NCI-H146 treated with DMSO at 0.1 percent for 48 hours (cell line): ENCODE measurements at regions not wholly inside any gene's neighbourhood (a gene's known extent, or its start where the extent isn't known, plus 50 kb on each side); places are given as distances from the start of the nearest gene placed in this dataset.
"Not testable (repeated sequence)": the region's sequence is repeated elsewhere in the genome, so short reads cannot be mapped to it uniquely, and the experiment has no call there.

ENCODE experiments used
- DNase-seq: peaks from one replicate; lab custom pipeline; 2025; ENCODE audit not compliant: unreplicated experiment; lab: John Stamatoyannopoulos, UW

GRCh38 chr12:34402228-34402898, 380.1 kb downstream of the ALG10 start:
- no peak for DNase-seq

DNA sequence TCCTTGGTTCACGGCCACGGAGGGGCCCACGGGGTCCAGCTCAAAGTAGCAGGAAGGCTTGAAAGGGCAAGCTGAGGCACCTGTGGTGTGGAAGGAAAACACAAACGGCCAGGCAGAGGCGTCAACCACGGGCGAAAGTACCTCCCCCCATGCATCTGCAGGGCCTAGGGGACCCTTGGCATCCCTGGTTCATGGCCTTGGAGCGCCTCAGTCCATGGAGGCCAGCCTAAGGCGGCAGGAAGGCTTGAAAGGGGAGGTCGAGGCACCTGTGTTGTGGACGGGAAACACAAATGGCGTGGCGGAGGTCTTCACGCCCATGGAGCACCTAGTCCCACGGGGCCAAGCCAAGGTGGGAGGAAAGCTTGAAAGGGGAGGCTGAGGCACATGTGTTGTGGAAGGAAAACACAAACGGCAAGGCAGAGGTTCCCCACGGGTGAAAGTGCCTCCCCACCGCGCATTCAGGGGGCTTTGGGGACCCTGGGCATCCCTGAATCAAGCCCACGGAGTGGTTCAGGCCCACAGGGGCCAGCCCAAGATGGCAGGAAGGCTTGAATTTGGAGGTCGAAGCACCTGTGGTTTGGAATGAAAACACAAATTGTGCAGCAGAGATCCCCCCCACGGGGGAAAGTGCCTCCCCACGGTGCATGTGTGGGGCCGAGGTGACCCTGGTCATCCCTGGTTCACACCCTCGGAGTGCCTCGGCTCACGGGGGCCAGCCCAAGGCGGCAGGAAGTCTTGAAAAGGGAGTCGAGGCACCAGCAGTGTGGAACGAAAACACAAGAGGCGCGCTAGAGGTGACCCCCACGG, 380.8 kb downstream of the ALG10 start:
- DNase-seq, result no peak

GRCh38 chr12:34403706-34404376, 381.5 kb downstream of the ALG10 start:
- DNase-seq, result no peak

GRCh38 chr12:34404377-34405285, 382.3 kb downstream of the ALG10 start:
- no peak for DNase-seq

DNA sequence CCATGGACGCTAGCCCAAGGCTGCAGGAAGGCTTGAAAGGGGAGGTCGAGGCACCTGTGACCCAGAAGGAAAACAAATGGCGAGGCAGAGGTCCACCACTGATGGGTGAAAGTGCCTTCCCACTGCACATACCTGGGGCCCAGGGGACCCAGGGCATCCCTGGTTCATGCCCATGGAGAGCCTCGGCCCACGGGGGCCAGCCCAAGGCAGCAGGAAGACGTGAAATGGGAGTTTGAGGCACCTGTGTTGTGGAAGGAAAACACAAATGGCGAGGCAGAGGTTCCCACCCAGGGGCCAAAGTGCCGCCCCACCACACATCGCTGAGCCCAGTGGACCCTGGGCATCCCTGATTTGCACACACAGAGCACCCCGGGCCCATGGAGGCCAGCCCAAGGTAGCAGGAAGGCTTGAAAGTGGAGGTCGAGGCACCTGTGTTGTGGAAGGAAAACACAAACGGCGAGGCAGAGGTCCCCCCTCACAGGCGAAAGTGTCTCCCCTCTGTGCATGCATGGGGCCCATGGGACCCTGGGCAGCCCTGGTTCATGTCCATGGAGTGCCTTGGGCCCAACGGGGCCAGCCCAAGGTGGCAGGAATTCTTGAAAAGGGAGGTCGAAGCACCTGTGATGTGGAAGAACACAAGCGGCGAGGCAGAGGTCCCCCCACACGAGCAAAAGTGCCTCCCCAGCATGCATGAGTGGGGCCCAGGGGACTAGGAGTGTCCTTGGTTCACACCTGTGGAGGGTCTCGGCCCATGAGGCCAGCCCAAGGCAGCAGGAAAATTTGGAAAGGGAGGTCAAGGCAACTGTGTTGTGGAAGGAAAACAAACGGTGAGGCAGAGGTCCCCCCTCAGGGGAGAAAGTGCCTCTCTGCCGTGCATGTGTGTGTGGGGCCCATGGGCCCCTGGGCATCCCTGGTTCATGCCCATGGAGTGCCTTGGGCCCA, 383.3 kb downstream of the ALG10 start:
- DNase-seq, result no peak

DNA sequence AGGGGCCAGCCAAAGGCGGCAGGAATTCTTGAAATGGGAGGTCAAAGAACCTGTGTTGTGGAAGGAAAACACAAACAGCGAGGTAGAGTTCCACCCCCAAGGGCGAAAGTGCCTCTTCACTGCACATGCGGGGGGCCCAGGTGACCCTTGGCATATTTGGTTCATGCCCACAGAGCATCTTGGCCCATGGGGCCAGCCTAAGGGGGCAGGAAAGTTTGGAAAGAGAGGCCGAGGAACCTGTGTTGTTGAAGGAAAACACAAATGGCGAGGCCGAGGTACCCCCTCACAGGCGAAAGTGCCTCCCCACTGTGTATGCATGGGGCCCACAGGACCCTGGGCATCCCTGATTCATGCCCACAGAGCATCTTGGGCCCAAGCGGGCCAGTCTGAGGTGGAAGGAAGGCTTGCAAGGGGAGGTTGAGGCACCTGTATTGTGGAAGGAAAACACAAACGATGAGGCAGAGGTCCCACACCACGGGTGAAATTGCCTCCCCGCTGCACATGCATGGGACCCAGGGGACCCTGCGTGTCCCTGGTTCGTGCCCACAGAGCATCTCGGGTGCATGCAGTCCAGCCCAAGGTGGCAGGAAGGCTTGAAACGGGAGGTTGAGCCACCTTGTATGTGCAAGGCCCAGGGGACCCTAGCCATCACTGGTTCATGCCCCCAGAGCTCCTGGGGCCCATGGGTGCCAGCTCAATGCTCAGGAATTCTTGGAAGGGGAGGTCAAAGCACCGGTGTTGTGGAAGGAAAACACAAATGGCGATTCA, 384.1 kb downstream of the ALG10 start:
- no peak for DNase-seq

- no peak for DNase-seq
Observed at GRCh38 chr12:34406996-34407300, 384.7 kb downstream of the ALG10 start.

GRCh38 chr12:34407813-34408212, 385.5 kb downstream of the ALG10 start:
- no peak for DNase-seq

- not testable (repeated sequence) for DNase-seq
Observed at GRCh38 chr12:34431509-34431908, 409.2 kb downstream of the ALG10 start.
